GM12878 (cell line): ENCODE measurements at regions not wholly inside any gene's neighbourhood (a gene's known extent, or its start where the extent isn't known, plus 50 kb on each side); places are given as distances from the start of the nearest gene placed in this dataset.

ENCODE experiments used
- ATAC-seq: fragments of 200-7000 bp; cut with Tn5 transposase; 3 replicates; pipeline ENCODE4 v1.9.1; 2020; ENCODE audit warnings: mild to moderate bottlenecking, moderate library complexity
- BruUV-seq: library from RNA; stranded (reverse); fragments of 400-500 nt; replicated peaks from 2 replicates; lab custom pipeline; 2021; lab: Mats Ljungman, UMichigan
- CTCF ChIA-PET: fragments of 300-600 bp; sonication (Branson Sonifier 250); formaldehyde crosslinking; extraction: SDS; loops from one replicate; lab custom pipeline; 2021; ENCODE audit warnings: inconsistent platforms; lab: Yijun Ruan, JAX
- POLR2A ChIA-PET: fragments of 350-600 bp; formaldehyde crosslinking; extraction: SDS; loops from one replicate; lab custom pipeline; 2021; ENCODE audit warnings: inconsistent platforms; lab: Charles Lee
- RAD21 ChIA-PET: fragments of 300-600 bp; sonication (Branson Sonifier 250); formaldehyde crosslinking; loops from one replicate; lab custom pipeline; 2023; ENCODE audit warnings: antibody characterized with exemption; ENCODE audit not compliant: unreplicated experiment; lab: Charles Lee
- SMC1A ChIA-PET: fragments of 300-600 bp; sonication (Branson Sonifier 250); formaldehyde crosslinking; loops from one replicate; lab custom pipeline; 2023; ENCODE audit not compliant: unreplicated experiment, uncharacterized antibody; lab: Charles Lee
- DNase-seq: peaks from one replicate; pipeline ENCODE4 v3.0.0-alpha.2; 2011; ENCODE audit warnings: low read depth, low spot score
- FAIRE-seq: peaks from 3 replicates; lab custom pipeline; 2011; peaks lifted over from hg19 to GRCh38; lab: Jason Lieb, UNC
- H2AFZ ChIP-seq: 2 replicates; pipeline ENCODE4 v1.6.0; 2011; ENCODE audit warnings: low read depth, low read length, control low read depth; ENCODE audit not compliant: control insufficient read depth
- H3K27ac ChIP-seq: 2 replicates; pipeline ENCODE4 v1.5.1; 2011; ENCODE audit warnings: control low read depth; ENCODE audit not compliant: control insufficient read depth, insufficient read depth
- H3K27me3 ChIP-seq, 2 experiments: replicated peaks in 1 of 2; 2 replicates each; pipeline versions ENCODE4 v1.6.0 to v1.6.1; 2011; ENCODE audit warnings: low read length in 1 of 2; ENCODE audit not compliant: control insufficient read depth in 2 of 2, insufficient read depth in 2 of 2
- H3K36me3 ChIP-seq, 2 experiments: 2 replicates each; pipeline ENCODE4 v1.5.1; 2011; ENCODE audit warnings: low read length in 1 of 2; ENCODE audit not compliant: control insufficient read depth in 2 of 2, insufficient read depth in 2 of 2
- H3K4me1 ChIP-seq: 2 replicates; pipeline ENCODE4 v1.6.1; 2011; ENCODE audit warnings: mild to moderate bottlenecking, low read length, moderate library complexity, mixed read lengths; ENCODE audit not compliant: control insufficient read depth, insufficient read depth
- H3K4me2 ChIP-seq: 2 replicates; pipeline ENCODE4 v1.6.0; 2011; ENCODE audit warnings: control low read depth; ENCODE audit not compliant: control insufficient read depth, insufficient read depth
- H3K4me3 ChIP-seq: fragments of 200-600 bp; sonication (generic); 2 replicates; pipeline ENCODE4 v1.5.1; 2016
- H3K79me2 ChIP-seq: 2 replicates; pipeline ENCODE4 v1.6.0; 2011; ENCODE audit warnings: low read length; ENCODE audit not compliant: control insufficient read depth, insufficient read depth
- H3K9ac ChIP-seq: 2 replicates; pipeline ENCODE4 v1.8.0; 2011; ENCODE audit warnings: low read length, control low read depth, mixed read lengths; ENCODE audit not compliant: control insufficient read depth, insufficient read depth
- H3K9me3 ChIP-seq: replicated peaks from 3 replicates; pipeline ENCODE4 v1.5.1; 2011; ENCODE audit warnings: mild to moderate bottlenecking, low read length; ENCODE audit not compliant: control insufficient read depth, insufficient read depth
- H4K20me1 ChIP-seq: 2 replicates; pipeline ENCODE4 v1.6.0; 2011; ENCODE audit not compliant: control insufficient read depth, insufficient read depth
- EGR1 ChIP-seq, 2 experiments: IDR thresholded peaks; 1 replicate in 1 of 2; 2 replicates in 1 of 2; pipeline ENCODE4 v1.6.1; 2011 to 2012; ENCODE audit warnings: low read depth in 2 of 2, low read length in 2 of 2, borderline replicate concordance in 1 of 2, mild to moderate bottlenecking in 1 of 2, moderate library complexity in 1 of 2
- GATAD2B ChIP-seq: fragments of 450-650 bp; conservative IDR thresholded peaks from 2 replicates; pipeline ENCODE4 v1.6.1; 2017; ENCODE audit warnings: low read depth, mild to moderate bottlenecking, moderate library complexity
- NKRF ChIP-seq: fragments of 450-650 bp; conservative IDR thresholded peaks from 2 replicates; pipeline ENCODE4 v1.6.1; 2017; ENCODE audit warnings: mild to moderate bottlenecking, moderate library complexity
- SIX5 ChIP-seq: IDR thresholded peaks from 2 replicates; pipeline ENCODE4 v1.6.1; 2011; ENCODE audit warnings: mild to moderate bottlenecking, low read depth, low read length, moderate library complexity; ENCODE audit not compliant: severe bottlenecking
- SMAD1 ChIP-seq: fragments of 450-650 bp; IDR thresholded peaks from 2 replicates; pipeline ENCODE4 v1.6.1; 2018; ENCODE audit warnings: mild to moderate bottlenecking, low read depth; ENCODE audit not compliant: partially characterized antibody
- SPI1 ChIP-seq: IDR thresholded peaks from 2 replicates; pipeline ENCODE4 v1.6.1; 2011; ENCODE audit warnings: low read depth, mild to moderate bottlenecking, low read length, moderate library complexity, borderline replicate concordance; ENCODE audit not compliant: insufficient read depth
- SREBF2 ChIP-seq: IDR thresholded peaks from 2 replicates; pipeline ENCODE4 v1.6.1; 2012; ENCODE audit warnings: mild to moderate bottlenecking, low read length
- TCF3 ChIP-seq: IDR thresholded peaks from 2 replicates; pipeline ENCODE4 v1.6.1; 2012; ENCODE audit warnings: low read depth, mild to moderate bottlenecking, low read length, borderline replicate concordance; ENCODE audit not compliant: insufficient read depth
- WGBS: methylation state at CpG from one replicate; pipeline ENCODE4 v1.1.6; 2016; ENCODE audit warnings: low lambda C conversion rate; ENCODE audit not compliant: insufficient replicate concordance, insufficient coverage; ENCODE audit errors: missing lambda C conversion rate; 5-methylcytosine and 5-hydroxymethylcytosine counted together
- in situ Hi-C: fragments of 300-500 bp; cut with MboI; formaldehyde crosslinking; loops from 9 replicates; pipeline ENCODE4 v1.14.3; 2018; ENCODE audit warnings: mixed read lengths
- intact Hi-C: fragments of 100-400 bp; cut with micrococcal nuclease; formaldehyde crosslinking; loops from one replicate; pipeline ENCODE4 v1.14.2; 2022; ENCODE audit not compliant: unreplicated experiment
- TF ChIP-seq, protein P1 (sequence below): IDR thresholded peaks from 2 replicates; pipeline ENCODE4 v1.6.1; 2012; ENCODE audit warnings: mild to moderate bottlenecking, low read depth, low read length

DNA sequence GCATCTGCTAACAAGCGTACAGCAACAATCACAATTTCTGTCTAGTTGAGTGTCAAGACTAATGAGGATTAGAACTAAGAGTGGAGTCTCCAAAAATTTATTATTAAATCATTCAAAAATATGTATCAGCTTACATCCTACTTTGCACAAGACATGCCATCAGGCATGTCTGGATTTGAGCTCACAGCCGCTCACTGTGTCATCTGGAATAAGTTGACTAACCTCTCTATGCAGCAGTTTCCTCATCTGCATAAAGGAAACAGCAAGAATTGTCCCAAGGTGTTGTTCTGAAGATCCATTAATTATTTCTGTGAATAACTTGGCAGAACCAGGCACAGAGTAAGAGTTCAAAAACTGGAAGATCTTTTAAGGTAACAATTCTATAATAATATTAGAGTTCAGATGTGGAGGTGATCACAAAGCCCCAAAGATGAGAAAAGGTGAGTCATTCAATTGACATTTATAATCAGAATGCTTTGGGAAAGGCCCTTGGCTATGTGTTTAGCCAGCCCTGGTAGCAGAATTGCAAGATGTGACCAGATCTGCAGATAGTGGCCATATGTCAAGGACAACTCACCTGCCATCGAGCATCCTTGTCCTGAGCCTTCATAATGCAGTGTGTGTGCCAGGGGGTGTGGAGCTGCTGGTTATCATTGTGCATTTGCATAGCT, 264.0 kb downstream of the FOXA2 start:
- no peaks in the 10 kb centered on the region for H3K36me3 ChIP-seq
- 16% methylated on average over 3 of the region's 3 CpGs for WGBS

More for the DNA sequence above, 264.0 kb downstream of the FOXA2 start:
- ChIA-PET RAD21 (no interaction called here), CTCF (no interaction called here), POLR2A (no interaction called here), SMC1A (no interaction called here)
- DNase-seq (no peak), FAIRE-seq (no peak), ATAC-seq (no peak)
- H3K4me2 ChIP-seq: no peak overlapping the region
- BruUV-seq: no TSS peak
- no peaks in the 10 kb centered on the region for H3K79me2 ChIP-seq
- no peak overlapping the region for H3K4me3 ChIP-seq
- H3K9ac ChIP-seq: no peak overlapping the region
- intact Hi-C loops: no loop called here
- H4K20me1 ChIP-seq: no peaks in the 10 kb centered on the region
- no peak overlapping the region for H2AFZ ChIP-seq
- TF ChIP-seq NKRF: no peak
- TF ChIP-seq, protein P1, sequence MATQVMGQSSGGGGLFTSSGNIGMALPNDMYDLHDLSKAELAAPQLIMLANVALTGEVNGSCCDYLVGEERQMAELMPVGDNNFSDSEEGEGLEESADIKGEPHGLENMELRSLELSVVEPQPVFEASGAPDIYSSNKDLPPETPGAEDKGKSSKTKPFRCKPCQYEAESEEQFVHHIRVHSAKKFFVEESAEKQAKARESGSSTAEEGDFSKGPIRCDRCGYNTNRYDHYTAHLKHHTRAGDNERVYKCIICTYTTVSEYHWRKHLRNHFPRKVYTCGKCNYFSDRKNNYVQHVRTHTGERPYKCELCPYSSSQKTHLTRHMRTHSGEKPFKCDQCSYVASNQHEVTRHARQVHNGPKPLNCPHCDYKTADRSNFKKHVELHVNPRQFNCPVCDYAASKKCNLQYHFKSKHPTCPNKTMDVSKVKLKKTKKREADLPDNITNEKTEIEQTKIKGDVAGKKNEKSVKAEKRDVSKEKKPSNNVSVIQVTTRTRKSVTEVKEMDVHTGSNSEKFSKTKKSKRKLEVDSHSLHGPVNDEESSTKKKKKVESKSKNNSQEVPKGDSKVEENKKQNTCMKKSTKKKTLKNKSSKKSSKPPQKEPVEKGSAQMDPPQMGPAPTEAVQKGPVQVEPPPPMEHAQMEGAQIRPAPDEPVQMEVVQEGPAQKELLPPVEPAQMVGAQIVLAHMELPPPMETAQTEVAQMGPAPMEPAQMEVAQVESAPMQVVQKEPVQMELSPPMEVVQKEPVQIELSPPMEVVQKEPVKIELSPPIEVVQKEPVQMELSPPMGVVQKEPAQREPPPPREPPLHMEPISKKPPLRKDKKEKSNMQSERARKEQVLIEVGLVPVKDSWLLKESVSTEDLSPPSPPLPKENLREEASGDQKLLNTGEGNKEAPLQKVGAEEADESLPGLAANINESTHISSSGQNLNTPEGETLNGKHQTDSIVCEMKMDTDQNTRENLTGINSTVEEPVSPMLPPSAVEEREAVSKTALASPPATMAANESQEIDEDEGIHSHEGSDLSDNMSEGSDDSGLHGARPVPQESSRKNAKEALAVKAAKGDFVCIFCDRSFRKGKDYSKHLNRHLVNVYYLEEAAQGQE: no peak
- TF ChIP-seq GATAD2B: no peak
- TF ChIP-seq EGR1 (IDR thresholded peaks at IDR 0.05; ENCODE audit: borderline replicate concordance in 1 of 2, low read depth in 2 of 2, low read length in 2 of 2): no peak
- no peak for TF ChIP-seq SIX5
- TF ChIP-seq SREBF2: no peak
- no peak for TF ChIP-seq TCF3
- TF ChIP-seq SMAD1: no peak
- no peak for TF ChIP-seq SPI1
- H3K9me3 ChIP-seq: no peaks in the 10 kb centered on the region
- H3K4me1 ChIP-seq: no peaks in the 10 kb centered on the region
- in situ Hi-C loops: no loop called here
- H3K27me3 ChIP-seq: no peaks in the 10 kb centered on the region
- H3K27ac ChIP-seq: no peak overlapping the region
